ENCODE measurements at regions not wholly inside any gene's neighbourhood (a gene's known extent, or its start where the extent isn't known, plus 50 kb on each side); places are given as distances from the start of the nearest gene placed in this dataset.

- no peak for TF ChIP-seq CTCF (IDR thresholded peaks at IDR 0.05; ENCODE audit: control insufficient read depth, insufficient read depth, low read depth, low read length, missing control alignments)
- no peak overlapping the region for H3K4me3 ChIP-seq (ENCODE audit: control insufficient read depth, low read depth, low read length)
- DNase-seq (ENCODE audit: low read depth), result no peak
Observed at GRCh38 chr2:82169379-82169778, 1864.8 kb upstream of the LRRTM1 start.

- no peak overlapping the region for H3K4me3 ChIP-seq (ENCODE audit: control insufficient read depth, low read depth, low read length)
- DNase-seq (ENCODE audit: low read depth), result no peak
- no peak for TF ChIP-seq CTCF (IDR thresholded peaks at IDR 0.05; ENCODE audit: control insufficient read depth, insufficient read depth, low read depth, low read length, missing control alignments)
Observed at GRCh38 chr2:82165377-82165776, 1860.8 kb upstream of the LRRTM1 start.

GRCh38 chr2:82158150-82158549, 1853.6 kb upstream of the LRRTM1 start:
- no peak for TF ChIP-seq CTCF (IDR thresholded peaks at IDR 0.05; ENCODE audit: control insufficient read depth, insufficient read depth, low read depth, low read length, missing control alignments)
- no peak for DNase-seq (ENCODE audit: low read depth)
- H3K4me3 ChIP-seq (ENCODE audit: control insufficient read depth, low read depth, low read length), result no peak overlapping the region

- DNase-seq (ENCODE audit: low read depth), result no peak
- H3K4me3 ChIP-seq (ENCODE audit: control insufficient read depth, low read depth, low read length), result no peak overlapping the region
- TF ChIP-seq CTCF (IDR thresholded peaks at IDR 0.05; ENCODE audit: control insufficient read depth, insufficient read depth, low read depth, low read length, missing control alignments), result no peak
Observed at GRCh38 chr2:82155469-82155868, 1850.9 kb upstream of the LRRTM1 start.

- no peak for TF ChIP-seq CTCF (IDR thresholded peaks at IDR 0.05; ENCODE audit: control insufficient read depth, insufficient read depth, low read depth, low read length, missing control alignments)
- H3K4me3 ChIP-seq (ENCODE audit: control insufficient read depth, low read depth, low read length), result no peak overlapping the region
- no peak for DNase-seq (ENCODE audit: low read depth)
Observed at GRCh38 chr2:82143343-82143742, 1838.8 kb upstream of the LRRTM1 start.

- H3K4me3 ChIP-seq (ENCODE audit: control insufficient read depth, low read depth, low read length), result no peak overlapping the region
- no peak for DNase-seq (ENCODE audit: low read depth)
- TF ChIP-seq CTCF (IDR thresholded peaks at IDR 0.05; ENCODE audit: control insufficient read depth, insufficient read depth, low read depth, low read length, missing control alignments), result no peak
Observed at GRCh38 chr2:82139979-82140611, 1835.5 kb upstream of the LRRTM1 start.

GRCh38 chr2:82137441-82137840, 1832.9 kb upstream of the LRRTM1 start:
- DNase-seq (ENCODE audit: low read depth), result no peak
- no peak for TF ChIP-seq CTCF (IDR thresholded peaks at IDR 0.05; ENCODE audit: control insufficient read depth, insufficient read depth, low read depth, low read length, missing control alignments)

More at GRCh38 chr2:82137441-82137840, 1832.9 kb upstream of the LRRTM1 start:
- no peak overlapping the region for H3K4me3 ChIP-seq (ENCODE audit: control insufficient read depth, low read depth, low read length)
